ENCODE measurements at regions not wholly inside any gene's neighbourhood (a gene's known extent, or its start where the extent isn't known, plus 50 kb on each side); places are given as distances from the start of the nearest gene placed in this dataset.

DNA sequence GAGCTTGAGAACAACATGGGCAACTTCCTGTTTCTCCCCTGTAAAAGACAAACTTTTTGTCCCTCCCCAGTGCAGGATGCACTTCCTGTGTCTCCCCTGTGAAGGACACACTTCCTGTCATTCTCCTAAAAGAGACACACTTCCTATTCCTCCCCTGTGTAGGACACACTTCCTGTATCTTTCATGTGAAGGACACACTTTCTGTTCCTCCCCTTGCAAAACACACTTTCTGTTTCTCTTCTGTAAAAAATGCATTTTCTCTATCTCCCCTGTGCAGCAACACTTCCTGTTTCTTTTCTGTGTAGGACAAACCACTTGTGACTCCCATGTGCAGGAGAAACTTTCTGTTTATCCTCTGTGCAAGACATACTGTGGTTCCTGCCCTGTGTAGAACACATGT, 488.6 kb upstream of the USP9Y start:
- TF ChIP-seq CTCF (IDR thresholded peaks at IDR 0.05; ENCODE audit: poor library complexity, severe bottlenecking) (no peak), TAF1 (IDR thresholded peaks at IDR 0.05; ENCODE audit: low read depth) (no peak), EZH2 (IDR thresholded peaks at IDR 0.05; ENCODE audit: borderline replicate concordance, insufficient read depth, low read length, poor library complexity, severe bottlenecking) (no peak), SMC3 (conservative IDR thresholded peaks at IDR 0.05; ENCODE audit: poor library complexity) (no peak), RAD21 (conservative IDR thresholded peaks at IDR 0.05) (no peak), EP300 (conservative IDR thresholded peaks at IDR 0.05; ENCODE audit: poor library complexity, severe bottlenecking) (no peak), POLR2AphosphoS5 (IDR thresholded peaks at IDR 0.05) (no peak)
- TF ChIP-seq, protein P1, sequence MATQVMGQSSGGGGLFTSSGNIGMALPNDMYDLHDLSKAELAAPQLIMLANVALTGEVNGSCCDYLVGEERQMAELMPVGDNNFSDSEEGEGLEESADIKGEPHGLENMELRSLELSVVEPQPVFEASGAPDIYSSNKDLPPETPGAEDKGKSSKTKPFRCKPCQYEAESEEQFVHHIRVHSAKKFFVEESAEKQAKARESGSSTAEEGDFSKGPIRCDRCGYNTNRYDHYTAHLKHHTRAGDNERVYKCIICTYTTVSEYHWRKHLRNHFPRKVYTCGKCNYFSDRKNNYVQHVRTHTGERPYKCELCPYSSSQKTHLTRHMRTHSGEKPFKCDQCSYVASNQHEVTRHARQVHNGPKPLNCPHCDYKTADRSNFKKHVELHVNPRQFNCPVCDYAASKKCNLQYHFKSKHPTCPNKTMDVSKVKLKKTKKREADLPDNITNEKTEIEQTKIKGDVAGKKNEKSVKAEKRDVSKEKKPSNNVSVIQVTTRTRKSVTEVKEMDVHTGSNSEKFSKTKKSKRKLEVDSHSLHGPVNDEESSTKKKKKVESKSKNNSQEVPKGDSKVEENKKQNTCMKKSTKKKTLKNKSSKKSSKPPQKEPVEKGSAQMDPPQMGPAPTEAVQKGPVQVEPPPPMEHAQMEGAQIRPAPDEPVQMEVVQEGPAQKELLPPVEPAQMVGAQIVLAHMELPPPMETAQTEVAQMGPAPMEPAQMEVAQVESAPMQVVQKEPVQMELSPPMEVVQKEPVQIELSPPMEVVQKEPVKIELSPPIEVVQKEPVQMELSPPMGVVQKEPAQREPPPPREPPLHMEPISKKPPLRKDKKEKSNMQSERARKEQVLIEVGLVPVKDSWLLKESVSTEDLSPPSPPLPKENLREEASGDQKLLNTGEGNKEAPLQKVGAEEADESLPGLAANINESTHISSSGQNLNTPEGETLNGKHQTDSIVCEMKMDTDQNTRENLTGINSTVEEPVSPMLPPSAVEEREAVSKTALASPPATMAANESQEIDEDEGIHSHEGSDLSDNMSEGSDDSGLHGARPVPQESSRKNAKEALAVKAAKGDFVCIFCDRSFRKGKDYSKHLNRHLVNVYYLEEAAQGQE (IDR thresholded peaks at IDR 0.05; ENCODE audit: borderline replicate concordance) = no peak
